Suprapubic skin (tissue), 3 donors: ENCODE measurements at regions not wholly inside any gene's neighbourhood (a gene's known extent, or its start where the extent isn't known, plus 50 kb on each side); places are given as distances from the start of the nearest gene placed in this dataset.

Source experiments
- POLR2AphosphoS5 ChIP-seq, 3 donors: sonication (generic); formaldehyde crosslinking; IDR thresholded peaks; one replicate each; pipeline ENCODE4 v1.6.1; 2017; ENCODE audit warnings: antibody characterized with exemption in 3 of 3
- TF ChIP-seq, protein P1 (sequence below), 2 donors: fragments of 200-600 bp in 1 of 2; fragments of 450-650 bp in 1 of 2; sonication (generic) in 1 of 2; IDR thresholded peaks; one replicate each; pipeline ENCODE4 v1.5.1; 2016 to 2019; ENCODE audit warnings: antibody characterized with exemption in 2 of 2, mild to moderate bottlenecking in 1 of 2, moderate library complexity in 1 of 2

DNA sequence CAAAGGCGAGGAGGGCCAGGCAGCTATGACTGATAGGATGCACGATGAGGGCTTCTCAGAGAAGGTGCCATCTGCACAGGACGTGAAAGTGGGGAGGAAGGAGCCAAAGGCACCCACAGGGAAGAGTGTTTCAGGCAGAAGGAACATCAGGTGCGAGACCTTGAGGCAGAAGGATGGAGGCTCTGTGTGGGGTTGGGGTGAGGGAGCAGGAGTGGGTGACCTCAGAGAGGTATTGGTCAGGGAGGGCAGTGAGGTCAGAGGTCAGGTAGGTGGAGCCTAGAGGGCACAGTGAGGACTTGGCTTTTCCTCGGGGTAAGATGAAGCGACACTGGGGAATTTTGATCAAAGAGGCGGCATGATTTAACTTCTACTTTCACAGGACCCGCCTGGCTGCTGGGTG is 64.7 kb upstream of the XPA start:
- TF ChIP-seq, protein P1, sequence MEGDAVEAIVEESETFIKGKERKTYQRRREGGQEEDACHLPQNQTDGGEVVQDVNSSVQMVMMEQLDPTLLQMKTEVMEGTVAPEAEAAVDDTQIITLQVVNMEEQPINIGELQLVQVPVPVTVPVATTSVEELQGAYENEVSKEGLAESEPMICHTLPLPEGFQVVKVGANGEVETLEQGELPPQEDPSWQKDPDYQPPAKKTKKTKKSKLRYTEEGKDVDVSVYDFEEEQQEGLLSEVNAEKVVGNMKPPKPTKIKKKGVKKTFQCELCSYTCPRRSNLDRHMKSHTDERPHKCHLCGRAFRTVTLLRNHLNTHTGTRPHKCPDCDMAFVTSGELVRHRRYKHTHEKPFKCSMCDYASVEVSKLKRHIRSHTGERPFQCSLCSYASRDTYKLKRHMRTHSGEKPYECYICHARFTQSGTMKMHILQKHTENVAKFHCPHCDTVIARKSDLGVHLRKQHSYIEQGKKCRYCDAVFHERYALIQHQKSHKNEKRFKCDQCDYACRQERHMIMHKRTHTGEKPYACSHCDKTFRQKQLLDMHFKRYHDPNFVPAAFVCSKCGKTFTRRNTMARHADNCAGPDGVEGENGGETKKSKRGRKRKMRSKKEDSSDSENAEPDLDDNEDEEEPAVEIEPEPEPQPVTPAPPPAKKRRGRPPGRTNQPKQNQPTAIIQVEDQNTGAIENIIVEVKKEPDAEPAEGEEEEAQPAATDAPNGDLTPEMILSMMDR (IDR thresholded peaks at IDR 0.05), result no peak
- no peak for TF ChIP-seq POLR2AphosphoS5 (IDR thresholded peaks at IDR 0.05)
